NT2/D1 (cell line): ENCODE measurements at regions not wholly inside any gene's neighbourhood (a gene's known extent, or its start where the extent isn't known, plus 50 kb on each side); places are given as distances from the start of the nearest gene placed in this dataset.

Experiments
- DNase-seq: peaks from one replicate; pipeline ENCODE4 v3.0.0-alpha.2; 2011; ENCODE audit warnings: low read depth, low spot score
- H3K27me3 ChIP-seq: 2 replicates; pipeline ENCODE4 v1.6.0; 2011; ENCODE audit warnings: mild to moderate bottlenecking; ENCODE audit not compliant: insufficient read length, insufficient read depth
- H3K36me3 ChIP-seq: 2 replicates; pipeline ENCODE4 v1.6.1; 2011; ENCODE audit warnings: mild to moderate bottlenecking, low read length, mixed read lengths; ENCODE audit not compliant: insufficient read depth, insufficient read length
- H3K4me1 ChIP-seq: 2 replicates; pipeline ENCODE4 v1.5.1; 2011; ENCODE audit not compliant: insufficient read depth, insufficient read length
- H3K4me3 ChIP-seq: 2 replicates; pipeline ENCODE4 v1.5.1; 2011; ENCODE audit warnings: low read depth; ENCODE audit not compliant: insufficient read length
- H3K9ac ChIP-seq: 2 replicates; pipeline ENCODE4 v1.6.0; 2011; ENCODE audit warnings: low read depth; ENCODE audit not compliant: insufficient read length
- H3K9me3 ChIP-seq: 2 replicates; pipeline ENCODE4 v1.5.1; 2011; ENCODE audit warnings: mild to moderate bottlenecking, low read length; ENCODE audit not compliant: insufficient read depth
- SUZ12 ChIP-seq: IDR thresholded peaks from 2 replicates; pipeline ENCODE4 v1.6.1; 2011; ENCODE audit not compliant: insufficient read length, insufficient read depth; ENCODE audit errors: extremely low read depth
- YY1 ChIP-seq: IDR thresholded peaks from 2 replicates; pipeline ENCODE4 v1.6.1; 2011; ENCODE audit not compliant: insufficient read length, insufficient read depth
- ZNF274 ChIP-seq: IDR thresholded peaks from 2 replicates; pipeline ENCODE4 v1.6.1; 2011; ENCODE audit warnings: mild to moderate bottlenecking, low read depth, low read length

DNA sequence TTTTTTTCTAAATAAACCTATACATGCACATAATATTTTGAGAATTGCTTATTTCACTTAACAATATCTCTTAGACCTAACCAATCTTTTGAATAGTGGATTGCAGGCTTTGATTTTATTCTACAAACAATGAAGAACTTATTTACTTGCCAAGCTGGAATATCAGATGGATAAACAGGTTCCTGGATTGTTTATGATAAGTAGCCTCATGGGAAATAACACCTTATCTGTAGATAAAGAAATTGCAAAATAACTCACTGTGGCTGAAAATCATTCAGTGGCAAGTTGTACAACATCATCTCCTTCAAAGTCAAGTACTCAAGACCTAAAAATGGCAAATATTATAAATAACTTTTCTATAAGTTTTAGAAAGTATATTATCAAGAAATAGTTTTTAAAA is 335.4 kb upstream of the ATP2B1 start:
- H3K9ac ChIP-seq, result no peak overlapping the region
- H3K4me1 ChIP-seq, result no peaks in the 10 kb centered on the region
- DNase-seq, result no peak
- no peaks in the 10 kb centered on the region for H3K36me3 ChIP-seq
- no peaks in the 10 kb centered on the region for H3K27me3 ChIP-seq
- TF ChIP-seq YY1, result no peak
- TF ChIP-seq SUZ12, result no peak
- TF ChIP-seq ZNF274, result no peak
- no peaks in the 10 kb centered on the region for H3K9me3 ChIP-seq
- H3K4me3 ChIP-seq, result no peak overlapping the region

DNA sequence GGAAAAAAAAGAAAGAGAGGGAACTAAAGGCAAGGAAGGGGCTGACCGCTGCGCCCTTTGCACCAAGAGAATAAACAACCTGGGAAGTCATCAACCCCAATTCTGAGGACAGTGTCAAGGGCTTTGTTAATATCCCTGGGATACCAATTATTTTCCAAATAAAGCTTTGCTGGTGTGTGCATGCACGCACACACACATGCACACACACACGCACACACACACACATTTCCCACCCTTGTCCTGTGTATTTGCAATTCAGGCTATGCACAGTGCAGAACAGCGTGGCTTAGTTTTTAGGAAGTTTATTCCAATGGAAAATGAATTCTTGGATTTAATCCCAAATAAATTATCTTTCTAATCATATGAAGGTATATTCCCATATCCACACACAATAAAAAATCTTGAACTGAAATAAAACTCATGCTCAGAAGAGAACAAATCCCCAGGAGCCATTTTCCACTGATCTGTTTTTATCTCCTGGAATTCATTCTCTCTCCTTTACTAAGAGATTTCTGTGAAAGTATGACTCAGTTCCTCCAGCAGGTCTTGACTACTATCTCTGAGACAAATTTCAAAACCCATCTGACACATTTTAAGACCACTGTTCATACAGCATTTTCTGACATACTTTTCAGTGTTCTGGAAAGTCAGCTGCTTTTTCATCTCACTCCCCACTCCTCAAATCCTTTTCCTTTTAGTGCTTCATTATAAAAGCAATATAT is 334.4 kb upstream of the ATP2B1 start:
- H3K4me1 ChIP-seq, result no peaks in the 10 kb centered on the region
- no peaks in the 10 kb centered on the region for H3K27me3 ChIP-seq
- H3K9me3 ChIP-seq, result no peaks in the 10 kb centered on the region
- DNase-seq, result no peak
- H3K4me3 ChIP-seq, result no peak overlapping the region
- TF ChIP-seq SUZ12, result no peak
- TF ChIP-seq YY1, result no peak
- no peak for TF ChIP-seq ZNF274
- H3K9ac ChIP-seq, result no peak overlapping the region
- no peaks in the 10 kb centered on the region for H3K36me3 ChIP-seq

DNA sequence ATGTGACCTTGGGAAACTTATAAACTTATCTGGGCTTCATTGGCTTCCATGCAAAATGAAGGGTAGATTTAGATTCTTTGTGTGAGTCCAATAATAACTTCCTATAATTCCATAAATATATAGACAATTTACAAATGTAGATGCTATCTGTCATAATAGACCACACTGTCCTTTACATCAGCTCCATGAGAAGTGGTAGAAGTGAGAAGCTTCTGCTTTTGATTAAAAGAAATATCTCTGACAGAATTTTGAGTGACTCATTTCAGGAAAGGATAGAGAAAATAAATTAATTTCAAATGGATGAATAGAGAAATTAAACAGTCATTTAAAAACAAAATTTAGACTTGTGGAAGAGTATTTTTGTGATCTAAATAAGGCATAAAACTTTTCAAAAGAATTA is 329.7 kb upstream of the ATP2B1 start:
- no peaks in the 10 kb centered on the region; the same call in 1 of the 2 replicates for H3K9me3 ChIP-seq
- TF ChIP-seq YY1 (no peak), ZNF274 (no peak), SUZ12 (no peak)
- H3K4me1 ChIP-seq, result no peaks in the 10 kb centered on the region
- H3K4me3 ChIP-seq, result no peak overlapping the region
- H3K27me3 ChIP-seq, result no peaks in the 10 kb centered on the region
- no peak for DNase-seq
- no peak overlapping the region for H3K9ac ChIP-seq
- H3K36me3 ChIP-seq, result no peaks in the 10 kb centered on the region

DNA sequence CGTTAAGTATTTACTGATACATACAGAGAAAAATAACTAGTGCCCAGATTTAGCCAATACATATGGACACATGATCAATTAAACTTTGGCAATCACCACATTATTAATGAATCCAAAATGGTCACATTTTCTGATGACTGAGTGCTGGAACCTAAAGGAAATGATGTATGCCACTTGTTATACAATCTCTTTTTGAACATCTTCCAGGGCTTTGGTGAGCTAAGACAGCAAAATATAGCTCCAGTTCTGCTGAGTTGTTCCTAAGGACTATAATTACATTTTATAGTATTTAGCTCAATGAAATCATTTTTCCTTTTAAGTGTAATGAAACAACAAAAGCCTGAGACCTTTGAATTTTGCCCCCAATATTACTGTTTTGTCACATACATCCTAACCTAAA is 329.1 kb upstream of the ATP2B1 start:
- Histone ChIP-seq H3K9ac (no peak overlapping the region), H3K4me3 (no peak overlapping the region), H3K9me3 (no peaks in the 10 kb centered on the region; the same call in 1 of the 2 replicates), H3K36me3 (no peaks in the 10 kb centered on the region), H3K4me1 (no peaks in the 10 kb centered on the region), H3K27me3 (no peaks in the 10 kb centered on the region)
- DNase-seq, result no peak
- TF ChIP-seq YY1 (no peak), SUZ12 (no peak), ZNF274 (no peak)

DNA sequence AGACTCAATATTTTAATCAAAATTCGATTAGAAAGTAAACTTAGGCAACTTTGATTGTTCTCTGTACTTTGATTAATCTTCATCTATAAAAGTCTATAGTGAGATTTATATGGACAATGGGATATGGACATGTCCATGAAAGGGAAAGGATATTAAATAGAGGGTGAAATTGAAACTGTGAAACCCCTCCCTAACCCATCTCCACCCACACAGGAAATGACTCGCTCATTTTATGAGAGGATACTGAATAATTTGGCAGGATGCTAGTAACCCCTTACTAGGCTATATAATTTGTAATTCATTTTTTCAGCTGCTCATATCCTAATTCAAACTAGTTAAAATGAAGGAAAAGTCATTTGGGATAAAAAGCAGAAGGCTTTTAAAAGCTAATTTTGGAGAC is 328.0 kb upstream of the ATP2B1 start:
- no peaks in the 10 kb centered on the region for H3K36me3 ChIP-seq
- H3K4me3 ChIP-seq, result no peak overlapping the region
- H3K27me3 ChIP-seq, result no peaks in the 10 kb centered on the region
- H3K9me3 ChIP-seq, result no peaks in the 10 kb centered on the region; the same call in 1 of the 2 replicates
- no peaks in the 10 kb centered on the region for H3K4me1 ChIP-seq
- no peak for DNase-seq
- H3K9ac ChIP-seq, result no peak overlapping the region
- TF ChIP-seq SUZ12 (no peak), ZNF274 (no peak), YY1 (no peak)

DNA sequence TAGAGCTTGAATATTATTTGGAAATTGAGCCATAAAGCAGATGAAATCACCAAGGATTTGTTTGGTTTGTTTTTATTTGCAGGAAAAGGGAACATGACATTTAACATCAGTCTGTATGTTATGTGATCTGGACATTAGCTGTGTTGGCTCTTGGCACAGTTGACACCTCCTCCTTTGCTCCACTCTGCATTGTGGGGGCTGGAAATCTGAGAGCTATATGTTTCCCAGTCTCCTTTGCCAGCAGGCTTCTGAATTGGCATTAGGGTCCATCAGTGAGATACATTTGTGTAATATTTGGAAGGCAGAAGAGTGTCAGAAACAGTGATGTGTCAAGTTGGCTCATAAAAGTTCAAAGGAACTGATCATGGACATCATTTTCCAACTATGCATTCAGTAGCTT is 322.1 kb upstream of the ATP2B1 start:
- TF ChIP-seq ZNF274 (no peak), YY1 (no peak), SUZ12 (no peak)
- H3K9me3 ChIP-seq, result no peaks in the 10 kb centered on the region
- no peaks in the 10 kb centered on the region for H3K36me3 ChIP-seq
- H3K9ac ChIP-seq, result no peak overlapping the region
- no peaks in the 10 kb centered on the region for H3K4me1 ChIP-seq
- H3K4me3 ChIP-seq, result no peak overlapping the region
- no peaks in the 10 kb centered on the region for H3K27me3 ChIP-seq
- DNase-seq, result no peak

DNA sequence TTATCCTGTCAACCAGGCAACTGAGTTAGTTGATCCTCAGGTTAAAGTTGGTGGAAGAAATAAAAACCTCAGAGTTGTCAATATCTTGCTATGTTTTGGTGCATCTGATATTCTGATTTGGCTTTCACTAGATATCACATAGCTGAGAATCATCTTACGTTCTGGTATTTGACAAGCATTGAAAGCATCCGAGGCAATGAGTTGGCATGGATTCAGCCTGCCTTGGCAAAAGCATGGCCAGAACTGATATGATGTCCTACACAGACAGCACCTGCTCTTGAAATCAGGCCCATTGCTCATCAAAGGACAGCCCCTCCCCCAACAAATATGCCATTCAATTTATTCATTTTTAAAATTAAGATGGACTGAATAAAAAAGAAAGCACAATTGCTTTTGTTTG is 320.7 kb upstream of the ATP2B1 start:
- Histone ChIP-seq H3K9ac (no peak overlapping the region), H3K9me3 (no peaks in the 10 kb centered on the region), H3K4me3 (no peak overlapping the region), H3K4me1 (no peaks in the 10 kb centered on the region), H3K36me3 (no peaks in the 10 kb centered on the region), H3K27me3 (no peaks in the 10 kb centered on the region)
- TF ChIP-seq ZNF274 (no peak), SUZ12 (no peak), YY1 (no peak)
- no peak for DNase-seq

DNA sequence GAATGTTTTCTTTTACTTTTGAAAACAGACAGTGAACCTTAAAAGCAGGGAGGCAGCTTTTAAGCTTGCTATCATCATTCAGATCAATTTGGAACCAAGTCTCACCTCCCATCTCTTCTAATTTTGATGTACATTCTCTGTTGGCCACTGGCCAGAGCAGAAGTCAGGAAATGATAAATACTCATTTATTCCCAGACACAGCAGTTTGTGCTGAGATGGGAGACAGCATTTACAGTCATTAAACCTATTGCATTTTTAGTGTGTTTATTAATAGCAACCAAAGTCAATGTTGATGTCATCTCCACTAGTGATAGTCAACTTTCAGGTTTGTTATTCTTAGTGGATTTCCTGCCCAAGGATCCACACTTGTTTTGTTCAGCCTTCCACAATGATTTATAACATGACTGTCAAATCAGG is 320.0 kb upstream of the ATP2B1 start:
- no peak for DNase-seq
- TF ChIP-seq SUZ12, result no peak
- H3K4me1 ChIP-seq, result no peaks in the 10 kb centered on the region

More for the DNA sequence above, 320.0 kb upstream of the ATP2B1 start:
- Histone ChIP-seq H3K36me3 (no peaks in the 10 kb centered on the region), H3K9me3 (no peaks in the 10 kb centered on the region), H3K4me3 (no peak overlapping the region), H3K9ac (no peak overlapping the region), H3K27me3 (no peaks in the 10 kb centered on the region)
